Calu3 (cell line): ENCODE measurements at regions not wholly inside any gene's neighbourhood (a gene's known extent, or its start where the extent isn't known, plus 50 kb on each side); places are given as distances from the start of the nearest gene placed in this dataset.

Experiments used
- BruUV-seq: library from RNA; stranded (reverse); fragments of 400-500 nt; replicated peaks from 2 replicates; lab custom pipeline; 2021; lab: Mats Ljungman, UMichigan
- CTCF ChIA-PET: fragments of 300-600 bp; sonication (Branson Sonifier 250); formaldehyde crosslinking; loops from one replicate; lab custom pipeline; 2022; ENCODE audit warnings: antibody characterized with exemption; lab: Charles Lee
- DNase-seq: peaks from one replicate; pipeline ENCODE4 v3.0.0; 2022
- H3K27ac Mint-ChIP-seq: one replicate; pipeline ENCODE4 v1.8.0; 2022; ENCODE audit warnings: mixed read lengths; ENCODE audit not compliant: unreplicated experiment
- H3K27me3 Mint-ChIP-seq: one replicate; pipeline ENCODE4 v1.8.0; 2022; ENCODE audit warnings: mixed read lengths; ENCODE audit not compliant: unreplicated experiment
- H3K36me3 Mint-ChIP-seq: one replicate; pipeline ENCODE4 v1.8.0; 2022; ENCODE audit warnings: mild to moderate bottlenecking, moderate library complexity, mixed read lengths; ENCODE audit not compliant: insufficient read depth, unreplicated experiment
- H3K4me1 Mint-ChIP-seq: one replicate; pipeline ENCODE4 v1.8.0; 2022; ENCODE audit warnings: mild to moderate bottlenecking, low read depth, mixed read lengths; ENCODE audit not compliant: unreplicated experiment
- H3K4me3 Mint-ChIP-seq: one replicate; pipeline ENCODE4 v1.8.0; 2022; ENCODE audit warnings: mild to moderate bottlenecking, low read depth, moderate library complexity, mixed read lengths; ENCODE audit not compliant: unreplicated experiment
- H3K9me3 Mint-ChIP-seq: one replicate; pipeline ENCODE4 v1.8.0; 2022; ENCODE audit warnings: low read depth, mixed read lengths; ENCODE audit not compliant: unreplicated experiment
- intact Hi-C: fragments of 100-400 bp; cut with micrococcal nuclease; formaldehyde crosslinking; loops from one replicate; pipeline ENCODE4 v1.10.0; 2022; ENCODE audit not compliant: unreplicated experiment
- TF ChIP-seq, protein P1 (sequence below): fragments of 200-600 bp; IDR thresholded peaks from one replicate; pipeline ENCODE4 v1.8.0; 2022; ENCODE audit warnings: antibody characterized with exemption; ENCODE audit not compliant: unreplicated experiment

DNA sequence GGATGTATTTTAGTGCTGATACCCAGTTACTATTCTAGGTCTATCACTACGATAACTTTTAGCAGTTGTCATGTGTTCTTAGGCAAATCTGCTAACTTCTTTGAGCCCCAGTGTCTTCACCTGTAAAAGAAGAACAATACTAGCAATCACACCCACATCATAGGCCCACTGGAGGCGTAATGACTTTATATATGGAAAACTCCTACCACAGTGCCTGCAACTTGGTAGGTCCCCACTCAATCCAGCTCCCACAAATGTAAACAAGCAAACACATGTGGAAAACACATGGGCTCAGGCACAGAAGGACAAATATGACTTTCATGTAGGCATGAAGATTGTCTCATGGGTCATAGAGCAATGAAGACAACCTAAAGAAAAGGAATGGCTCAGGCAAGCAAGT, 115.8 kb downstream of the TBX19 start:
- no peak for DNase-seq
- no peak overlapping the region for H3K4me3 Mint-ChIP-seq
- H3K4me1 Mint-ChIP-seq, result peaks cover 32% of the 10 kb centered on the region
- no peak overlapping the region for H3K27ac Mint-ChIP-seq
- CTCF ChIA-PET, result no interaction called here
- no peaks in the 10 kb centered on the region for H3K27me3 Mint-ChIP-seq
- no TSS peak for BruUV-seq
- no peaks in the 10 kb centered on the region for H3K9me3 Mint-ChIP-seq
- intact Hi-C loops, result no loop called here
- no peaks in the 10 kb centered on the region for H3K36me3 Mint-ChIP-seq
- TF ChIP-seq, protein P1, sequence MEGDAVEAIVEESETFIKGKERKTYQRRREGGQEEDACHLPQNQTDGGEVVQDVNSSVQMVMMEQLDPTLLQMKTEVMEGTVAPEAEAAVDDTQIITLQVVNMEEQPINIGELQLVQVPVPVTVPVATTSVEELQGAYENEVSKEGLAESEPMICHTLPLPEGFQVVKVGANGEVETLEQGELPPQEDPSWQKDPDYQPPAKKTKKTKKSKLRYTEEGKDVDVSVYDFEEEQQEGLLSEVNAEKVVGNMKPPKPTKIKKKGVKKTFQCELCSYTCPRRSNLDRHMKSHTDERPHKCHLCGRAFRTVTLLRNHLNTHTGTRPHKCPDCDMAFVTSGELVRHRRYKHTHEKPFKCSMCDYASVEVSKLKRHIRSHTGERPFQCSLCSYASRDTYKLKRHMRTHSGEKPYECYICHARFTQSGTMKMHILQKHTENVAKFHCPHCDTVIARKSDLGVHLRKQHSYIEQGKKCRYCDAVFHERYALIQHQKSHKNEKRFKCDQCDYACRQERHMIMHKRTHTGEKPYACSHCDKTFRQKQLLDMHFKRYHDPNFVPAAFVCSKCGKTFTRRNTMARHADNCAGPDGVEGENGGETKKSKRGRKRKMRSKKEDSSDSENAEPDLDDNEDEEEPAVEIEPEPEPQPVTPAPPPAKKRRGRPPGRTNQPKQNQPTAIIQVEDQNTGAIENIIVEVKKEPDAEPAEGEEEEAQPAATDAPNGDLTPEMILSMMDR, result no peak

DNA sequence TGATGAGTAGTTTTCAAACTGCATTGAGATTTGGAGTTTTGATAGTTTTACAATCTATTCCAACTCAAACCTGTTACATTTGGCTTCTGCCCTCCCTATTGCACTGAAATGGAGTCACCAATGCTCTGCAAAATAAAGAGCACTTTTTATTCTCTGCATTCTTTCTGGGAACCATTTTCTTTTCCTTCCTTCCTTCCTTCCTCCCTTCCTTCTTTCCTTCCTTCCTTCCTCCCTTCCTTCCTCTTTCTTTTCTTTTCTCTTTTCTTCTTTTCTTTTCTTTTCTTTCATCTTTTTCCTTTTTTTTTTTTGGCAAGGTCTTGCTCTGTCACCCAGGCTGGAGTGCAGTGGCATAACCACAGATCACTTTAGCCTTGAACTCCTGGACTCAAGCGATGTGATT, 114.2 kb downstream of the TBX19 start:
- Mint-ChIP-seq H3K36me3 (no peaks in the 10 kb centered on the region), H3K27ac (no peak overlapping the region), H3K4me3 (no peak overlapping the region), H3K27me3 (no peaks in the 10 kb centered on the region), H3K9me3 (no peaks in the 10 kb centered on the region), H3K4me1 (peaks cover 32% of the 10 kb centered on the region)
- BruUV-seq, result no TSS peak
- intact Hi-C loops, result no loop called here
- DNase-seq, result no peak
- TF ChIP-seq, protein P1, result no peak
- CTCF ChIA-PET, result no interaction called here

DNA sequence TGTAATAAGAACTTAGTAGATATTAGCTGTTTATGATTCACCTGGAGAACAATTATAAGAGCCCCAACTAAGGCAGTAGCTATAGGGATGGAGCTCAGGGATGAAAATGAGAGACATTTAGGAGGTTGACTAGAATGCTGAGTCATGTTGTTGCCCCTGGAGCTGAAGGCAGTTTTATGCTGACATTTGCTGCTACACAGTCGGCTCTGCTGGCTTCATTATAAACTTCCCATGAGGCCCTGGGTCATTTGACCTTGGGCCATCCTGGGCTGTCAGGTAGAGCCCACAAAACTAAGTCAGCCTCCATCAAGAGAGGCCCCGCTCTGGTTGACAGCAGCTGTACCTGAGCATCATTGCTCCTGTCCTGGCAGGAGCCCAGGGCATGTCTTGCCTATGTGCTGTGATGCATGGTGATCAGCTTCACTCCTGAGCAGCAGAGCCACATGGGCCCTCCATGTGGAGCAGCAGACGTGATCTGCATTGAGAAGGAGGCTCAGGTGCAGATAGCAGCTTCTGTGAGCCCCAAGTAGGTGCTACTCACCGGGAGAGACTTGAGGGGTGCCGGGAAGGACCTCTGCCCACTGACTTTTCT, 112.4 kb downstream of the TBX19 start:
- H3K36me3 Mint-ChIP-seq, result no peaks in the 10 kb centered on the region
- no peak overlapping the region for H3K27ac Mint-ChIP-seq
- no peaks in the 10 kb centered on the region for H3K27me3 Mint-ChIP-seq
- no peak for DNase-seq
- intact Hi-C loops, result no loop called here
- TF ChIP-seq, protein P1, result no peak
- H3K4me3 Mint-ChIP-seq, result no peak overlapping the region
- BruUV-seq, result no TSS peak
- peaks cover 17% of the 10 kb centered on the region for H3K4me1 Mint-ChIP-seq
- CTCF ChIA-PET, result no interaction called here
- H3K9me3 Mint-ChIP-seq, result no peaks in the 10 kb centered on the region

DNA sequence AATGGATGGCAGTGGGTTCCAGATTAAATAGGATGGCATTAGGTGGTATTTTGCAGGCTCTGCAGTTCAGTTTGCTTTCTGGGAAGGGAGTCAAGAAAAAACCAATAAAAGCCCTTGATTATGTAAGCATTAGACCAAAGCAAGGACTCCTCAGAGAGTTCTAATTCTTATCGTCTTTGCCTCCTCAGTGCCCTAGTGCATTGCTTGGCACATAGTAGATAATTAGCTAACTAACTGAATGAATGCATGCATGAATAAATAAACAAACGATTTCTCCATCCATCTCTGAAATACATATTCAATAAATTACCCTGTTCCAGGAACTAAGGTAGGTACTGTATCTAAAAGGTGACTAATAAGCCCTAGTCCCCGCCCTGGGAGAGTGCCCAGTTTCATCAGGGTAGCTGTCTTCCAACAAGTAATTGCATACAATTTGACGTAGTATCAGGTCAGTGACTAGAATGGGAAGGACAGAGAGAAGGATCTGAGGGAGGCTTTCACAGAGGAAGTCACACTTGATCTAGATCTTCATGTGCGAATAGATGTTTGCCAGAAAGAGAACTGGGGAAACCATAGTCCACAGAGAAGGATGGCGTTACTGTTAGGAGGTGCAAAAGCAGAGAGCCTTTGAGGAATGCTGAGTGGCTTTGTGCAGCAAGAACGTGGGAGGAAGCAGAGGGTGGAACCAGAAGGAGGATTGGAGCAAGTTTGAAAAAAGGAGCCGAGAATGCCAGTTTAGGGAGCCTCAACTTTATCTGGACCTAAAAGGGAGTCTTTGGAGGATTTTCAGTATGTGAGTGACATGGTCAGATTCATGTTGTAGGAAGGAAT, 111.4 kb downstream of the TBX19 start:
- peaks cover 3% of the 10 kb centered on the region for H3K36me3 Mint-ChIP-seq
- peaks cover 19% of the 10 kb centered on the region for H3K4me1 Mint-ChIP-seq
- H3K27ac Mint-ChIP-seq, result peak overlapping the region; percentile 65
- CTCF ChIA-PET, result interaction anchor here (0.8 to 1.2 kb wide), 4 partner anchors 9 to 27 kb away, joined by 3 to 6 read pairs (median 4); no protein-coding TSS in a partner anchor
- intact Hi-C loops, result no loop called here
- DNase-seq, result peak; percentile 62
- TF ChIP-seq, protein P1, result no peak
- no peak overlapping the region for H3K4me3 Mint-ChIP-seq
- BruUV-seq, result no TSS peak
- no peaks in the 10 kb centered on the region for H3K27me3 Mint-ChIP-seq
- no peaks in the 10 kb centered on the region for H3K9me3 Mint-ChIP-seq
